SU-DHL-6 (cell line): ENCODE measurements at regions not wholly inside any gene's neighbourhood (a gene's known extent, or its start where the extent isn't known, plus 50 kb on each side); places are given as distances from the start of the nearest gene placed in this dataset.

Experiments used
- H2AFZ ChIP-seq: fragments of 200-600 bp; sonication (generic); 2 replicates; pipeline ENCODE4 v1.6.1; 2014; ENCODE audit warnings: low read depth, mild to moderate bottlenecking, moderate library complexity, mixed read lengths, antibody characterized with exemption, low read length; ENCODE audit not compliant: severe bottlenecking
- H3F3A ChIP-seq: fragments of 200-600 bp; shearing (Covaris generic); 2 replicates; pipeline ENCODE4 v1.6.0; 2016; ENCODE audit warnings: antibody characterized with exemption, mild to moderate bottlenecking; ENCODE audit not compliant: insufficient read depth
- H3K27ac ChIP-seq: fragments of 200-600 bp; sonication (generic); 2 replicates; pipeline ENCODE4 v1.5.1; 2016; ENCODE audit warnings: low read depth, mild to moderate bottlenecking, low read length, moderate library complexity, mixed read lengths
- H3K27me3 ChIP-seq: fragments of 200-600 bp; sonication (generic), shearing (Covaris generic); 2 replicates; pipeline ENCODE4 v1.6.0; 2014; ENCODE audit warnings: mild to moderate bottlenecking, low read length
- H3K36me3 ChIP-seq: fragments of 200-600 bp; sonication (generic); 2 replicates; pipeline ENCODE4 v1.6.1; 2014; ENCODE audit warnings: mild to moderate bottlenecking, low read length, mixed read lengths
- H3K4me2 ChIP-seq: fragments of 300-600, 200-600 bp; shearing (Covaris generic), sonication (generic); 2 replicates; pipeline ENCODE4 v1.6.0; 2014; ENCODE audit warnings: low read length, low read depth, mild to moderate bottlenecking; ENCODE audit not compliant: poor library complexity, severe bottlenecking
- H3K4me3 ChIP-seq: fragments of 200-600 bp; sonication (generic); 2 replicates; pipeline ENCODE4 v1.5.1; 2014; ENCODE audit warnings: antibody characterized with exemption, low read length, mild to moderate bottlenecking, mixed read lengths; ENCODE audit not compliant: insufficient read depth, poor library complexity, severe bottlenecking
- H3K79me2 ChIP-seq: fragments of 200-600 bp; sonication (generic); 2 replicates; pipeline ENCODE4 v1.6.1; 2014; ENCODE audit warnings: mild to moderate bottlenecking, low read length, moderate library complexity; ENCODE audit not compliant: insufficient read depth
- H3K9ac ChIP-seq: fragments of 200-600 bp; sonication (generic); 2 replicates; pipeline ENCODE4 v1.7.0; 2014; ENCODE audit warnings: mild to moderate bottlenecking, low read length
- H3K9me2 ChIP-seq: fragments of 200-600 bp; sonication (generic); replicated peaks from 2 replicates; pipeline ENCODE4 v1.6.1; 2014; ENCODE audit warnings: low read length; ENCODE audit not compliant: insufficient read depth
- H3K9me3 ChIP-seq: fragments of 200-600 bp; sonication (generic); 2 replicates; pipeline ENCODE4 v1.6.1; 2014; ENCODE audit warnings: low read length, mixed read lengths; ENCODE audit not compliant: insufficient read depth
- H4K20me1 ChIP-seq: fragments of 200-600 bp; sonication (generic); 2 replicates; pipeline ENCODE4 v1.6.1; 2014; ENCODE audit warnings: low read depth, mild to moderate bottlenecking, antibody characterized with exemption, low read length, moderate library complexity, mixed read lengths
- CTCF ChIP-seq: fragments of 200-600 bp; sonication (generic); IDR thresholded peaks from one replicate; pipeline ENCODE4 v1.5.1; 2017; ENCODE audit warnings: antibody characterized with exemption, mild to moderate bottlenecking, low read length, moderate library complexity; ENCODE audit not compliant: insufficient read depth, poor library complexity, severe bottlenecking
- EZH2phosphoT487 ChIP-seq: fragments of 200-600 bp; sonication (generic), shearing (Covaris generic); conservative IDR thresholded peaks from 2 replicates; pipeline ENCODE4 v1.6.1; 2018; ENCODE audit warnings: mild to moderate bottlenecking, antibody characterized with exemption, low read length, moderate library complexity, mixed read lengths

- no peaks in the 10 kb centered on the region for H3F3A ChIP-seq
Observed at GRCh38 chr5:15384581-15384980, 115.4 kb upstream of the FBXL7 start.

GRCh38 chr5:15384176-15384575 is 115.8 kb upstream of the FBXL7 start:
- Histone ChIP-seq H3F3A (no peaks in the 10 kb centered on the region), H3K36me3 (no peaks in the 10 kb centered on the region), H3K9me3 (no peaks in the 10 kb centered on the region), H3K9ac (no peak overlapping the region), H3K79me2 (no peaks in the 10 kb centered on the region), H4K20me1 (no peaks in the 10 kb centered on the region), H3K27ac (no peak overlapping the region), H3K27me3 (no peaks in the 10 kb centered on the region), H3K9me2 (no peaks in the 10 kb centered on the region), H2AFZ (no peak overlapping the region), H3K4me2 (no peak overlapping the region), H3K4me3 (no peak overlapping the region)
- TF ChIP-seq CTCF (no peak), EZH2phosphoT487 (no peak)

More at GRCh38 chr5:15384581-15384980, 115.4 kb upstream of the FBXL7 start:
- Histone ChIP-seq H3K9ac (no peak overlapping the region), H3K9me2 (no peaks in the 10 kb centered on the region), H2AFZ (no peak overlapping the region), H3K9me3 (no peaks in the 10 kb centered on the region), H3K27ac (no peak overlapping the region), H4K20me1 (no peaks in the 10 kb centered on the region), H3K27me3 (no peaks in the 10 kb centered on the region), H3K4me2 (no peak overlapping the region), H3K4me3 (no peak overlapping the region), H3K79me2 (no peaks in the 10 kb centered on the region), H3K36me3 (no peaks in the 10 kb centered on the region)
- TF ChIP-seq CTCF = no peak
- TF ChIP-seq EZH2phosphoT487 = no peak

- no peaks in the 10 kb centered on the region for H3K79me2 ChIP-seq
- H3K9me2 ChIP-seq = no peaks in the 10 kb centered on the region
- H3K27ac ChIP-seq = no peak overlapping the region
- no peak for TF ChIP-seq EZH2phosphoT487
- H3K36me3 ChIP-seq = no peaks in the 10 kb centered on the region
- no peak overlapping the region for H3K4me3 ChIP-seq
- H3F3A ChIP-seq = no peaks in the 10 kb centered on the region
- H3K9me3 ChIP-seq = no peaks in the 10 kb centered on the region
- no peaks in the 10 kb centered on the region for H3K27me3 ChIP-seq
- no peak overlapping the region for H3K4me2 ChIP-seq
- H3K9ac ChIP-seq = no peak overlapping the region
- no peaks in the 10 kb centered on the region for H4K20me1 ChIP-seq
- no peak overlapping the region for H2AFZ ChIP-seq
Observed at GRCh38 chr5:15383469-15383868, 116.5 kb upstream of the FBXL7 start.

GRCh38 chr5:15383021-15383420 is 117.0 kb upstream of the FBXL7 start:
- Histone ChIP-seq H3K4me3 (no peak overlapping the region), H3K9me3 (no peaks in the 10 kb centered on the region), H3K9ac (no peak overlapping the region), H3K9me2 (no peaks in the 10 kb centered on the region), H3F3A (no peaks in the 10 kb centered on the region), H3K27ac (no peak overlapping the region), H3K36me3 (no peaks in the 10 kb centered on the region), H4K20me1 (no peaks in the 10 kb centered on the region), H3K4me2 (no peak overlapping the region), H3K27me3 (no peaks in the 10 kb centered on the region), H3K79me2 (no peaks in the 10 kb centered on the region), H2AFZ (no peak overlapping the region)
- TF ChIP-seq EZH2phosphoT487 (no peak), CTCF (no peak)
